RKO (cell line): ENCODE measurements at regions not wholly inside any gene's neighbourhood (a gene's known extent, or its start where the extent isn't known, plus 50 kb on each side); places are given as distances from the start of the nearest gene placed in this dataset.

ENCODE experiments used
- DNase-seq: peaks from one replicate; pipeline ENCODE4 v3.0.0-alpha.2; 2016; ENCODE audit warnings: low spot score

DNA sequence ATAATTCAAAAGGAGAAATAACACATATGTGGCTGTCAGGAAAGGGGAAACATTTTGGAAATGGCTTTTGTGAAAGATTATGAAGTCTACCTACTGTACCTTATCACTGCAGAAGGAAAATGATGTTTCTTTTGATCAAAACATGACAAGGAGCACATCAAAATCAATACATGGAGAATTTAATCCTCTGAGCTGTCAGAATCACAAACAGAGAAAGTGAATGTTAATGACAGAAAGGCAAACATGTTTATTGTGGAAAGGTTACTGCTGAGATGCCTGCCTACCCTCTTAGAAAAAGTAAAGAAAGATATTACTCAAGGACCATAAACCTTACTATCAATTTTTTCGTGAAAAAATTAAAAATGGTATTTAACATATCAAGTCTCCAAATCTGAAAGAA, 794.5 kb upstream of the GYPC start:
- DNase-seq = no peak

GRCh38 chr2:125867908-125868307, 788.0 kb upstream of the GYPC start:
- DNase-seq = no peak

- no peak for DNase-seq
Observed at GRCh38 chr2:125870264-125870663, 785.7 kb upstream of the GYPC start.

GRCh38 chr2:125870746-125871145, 785.2 kb upstream of the GYPC start:
- no peak for DNase-seq

- no peak for DNase-seq
Observed at GRCh38 chr2:125874564-125874963, 781.4 kb upstream of the GYPC start.

- no peak for DNase-seq
Observed at GRCh38 chr2:125885340-125885739, 770.6 kb upstream of the GYPC start.

DNA sequence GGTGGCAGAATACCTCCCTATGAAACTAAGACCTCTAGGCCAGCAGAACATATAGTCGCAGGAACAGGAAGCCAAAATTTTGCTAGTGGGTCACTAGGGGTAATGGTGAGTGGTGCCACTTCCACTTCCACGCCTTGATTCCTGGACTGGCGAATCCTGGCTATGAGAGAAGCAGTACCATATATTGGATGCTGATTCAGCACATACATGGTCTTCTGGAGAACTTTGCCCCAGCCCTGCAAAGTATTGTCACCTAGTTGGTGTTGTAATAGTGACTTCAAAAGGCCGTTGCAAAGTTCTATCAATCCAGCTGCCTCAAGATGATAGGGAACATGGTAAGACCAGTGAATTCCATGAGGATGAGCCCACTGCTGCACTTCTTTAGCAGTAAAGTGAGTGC, 769.8 kb upstream of the GYPC start:
- no peak for DNase-seq

- DNase-seq = no peak
Observed at GRCh38 chr2:125901278-125901677, 754.7 kb upstream of the GYPC start.

DNA sequence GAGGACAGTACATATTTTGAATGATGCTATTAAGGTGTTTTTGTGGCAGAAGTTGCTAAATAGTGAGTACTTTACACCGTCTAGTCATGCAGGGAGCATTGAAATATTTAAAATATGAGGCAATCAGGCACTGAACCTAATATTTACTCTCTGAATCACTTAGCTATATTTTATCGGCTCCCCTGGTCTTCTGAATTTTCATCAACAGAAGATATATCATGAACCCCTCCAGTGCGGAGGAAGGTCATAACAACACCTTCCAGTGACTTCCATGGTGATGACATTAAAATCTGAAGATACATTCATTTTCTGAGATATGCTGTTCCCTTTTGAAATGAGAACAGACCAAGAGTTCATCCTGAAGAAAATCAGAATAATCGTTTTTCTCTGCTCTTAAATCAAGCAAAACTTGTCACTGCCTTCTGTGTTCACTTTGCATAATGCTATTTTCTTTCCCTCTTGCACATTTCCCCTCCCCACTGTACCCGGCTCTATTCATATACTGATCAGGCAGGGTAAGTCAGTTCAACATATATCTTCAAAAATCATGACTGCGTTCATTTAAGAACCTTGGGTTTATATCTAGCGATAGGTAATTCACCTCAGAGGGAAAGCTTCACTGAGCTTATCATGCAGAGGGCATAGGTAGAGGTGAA, 729.9 kb upstream of the GYPC start:
- DNase-seq = no peak

- DNase-seq = no peak
Observed at GRCh38 chr2:125935559-125935958, 720.4 kb upstream of the GYPC start.

GRCh38 chr2:125942585-125943424, 713.2 kb upstream of the GYPC start:
- DNase-seq = no peak

GRCh38 chr2:125959047-125959446, 696.9 kb upstream of the GYPC start:
- DNase-seq = no peak

GRCh38 chr2:125961739-125962138, 694.2 kb upstream of the GYPC start:
- DNase-seq = no peak

- no peak for DNase-seq
Observed at GRCh38 chr2:125979886-125980285, 676.1 kb upstream of the GYPC start.

- DNase-seq = no peak
Observed at GRCh38 chr2:125983364-125983763, 672.6 kb upstream of the GYPC start.

GRCh38 chr2:126029316-126029715, 626.6 kb upstream of the GYPC start:
- DNase-seq = no peak

- DNase-seq = no peak
Observed at GRCh38 chr2:126038861-126039260, 617.1 kb upstream of the GYPC start.

DNA sequence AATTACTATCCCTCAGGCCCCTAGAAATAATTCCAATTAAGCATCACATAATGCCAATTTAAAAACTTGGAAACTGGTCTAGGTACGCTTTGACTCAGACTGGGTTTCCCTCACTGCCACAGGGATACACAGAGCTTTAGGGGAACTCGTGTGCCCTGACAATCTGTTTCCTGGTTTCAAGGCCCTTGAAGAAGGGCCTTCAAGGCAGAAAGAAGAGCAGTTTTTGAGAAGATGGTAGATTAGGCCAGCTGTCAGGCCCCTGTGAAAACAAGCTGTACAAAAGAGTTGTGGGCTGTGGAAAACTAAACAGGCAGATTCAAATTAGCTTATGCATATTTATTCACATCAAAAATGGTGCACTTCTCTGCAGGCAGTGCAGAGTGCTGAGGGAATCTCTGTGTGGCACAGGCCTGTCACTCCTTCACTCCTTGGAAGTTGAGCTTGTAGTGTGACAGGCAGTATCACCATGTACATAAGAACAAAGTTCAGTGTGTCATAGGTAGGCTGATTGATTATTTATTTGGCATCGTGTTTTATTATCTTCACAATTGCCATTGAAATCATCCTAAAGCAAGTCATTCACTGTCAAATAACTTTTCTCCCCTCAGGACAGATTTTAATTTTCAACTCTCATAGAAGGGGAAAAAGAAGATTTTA, 614.4 kb upstream of the GYPC start:
- DNase-seq = no peak

GRCh38 chr2:126042089-126042488, 613.9 kb upstream of the GYPC start:
- no peak for DNase-seq

DNA sequence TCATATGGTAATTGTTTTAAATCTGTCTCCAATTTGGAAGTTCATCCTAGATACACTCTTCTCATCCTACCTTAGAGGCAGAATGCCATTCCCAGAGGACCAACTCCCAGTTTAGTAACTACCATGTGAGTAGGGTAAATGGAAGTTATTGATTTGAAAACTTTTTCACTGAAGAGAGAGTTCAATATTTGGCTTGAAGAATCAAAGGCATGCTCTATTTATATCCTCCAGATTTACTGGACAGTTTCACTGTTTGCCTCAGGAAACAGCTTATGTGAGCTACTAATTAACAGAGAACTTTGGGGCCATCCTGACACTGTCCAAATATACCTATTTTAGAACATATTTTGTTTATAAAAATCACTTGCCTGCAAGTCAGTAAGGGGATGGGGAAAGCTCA, 607.2 kb upstream of the GYPC start:
- DNase-seq = no peak

DNA sequence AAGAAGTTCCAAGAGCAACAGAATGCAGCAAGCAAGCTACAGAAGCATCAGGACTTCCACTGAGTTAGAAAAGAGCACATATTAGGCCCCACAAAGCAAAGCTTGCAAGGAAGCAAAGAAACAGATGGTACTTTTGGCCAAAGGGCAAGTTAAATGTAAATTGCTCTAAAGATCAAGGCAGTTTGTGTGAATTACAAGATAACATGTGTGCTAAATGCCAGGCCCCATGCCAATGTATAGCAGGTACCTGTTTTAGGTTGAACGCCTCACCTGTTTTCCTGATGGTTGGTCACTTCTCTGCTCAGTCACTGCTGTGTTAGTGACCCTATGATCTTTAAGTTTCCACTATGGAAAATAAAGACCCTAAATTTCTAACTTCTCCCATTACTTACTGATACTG, 606.5 kb upstream of the GYPC start:
- DNase-seq = no peak

- DNase-seq = no peak
Observed at GRCh38 chr2:126050991-126051736, 604.8 kb upstream of the GYPC start.
